Heart right ventricle (tissue), 16 donors: ENCODE measurements at regions not wholly inside any gene's neighbourhood (a gene's known extent, or its start where the extent isn't known, plus 50 kb on each side); places are given as distances from the start of the nearest gene placed in this dataset.
A peak's percentile ranks its signal among the peaks of the same experiment; 100 is the strongest.

ENCODE experiments used
- ATAC-seq, 8 donors: fragments of 200-7000 bp; cut with Tn5 transposase; one replicate each; pipeline ENCODE4 v1.9.1; 2020; ENCODE audit warnings: mild to moderate bottlenecking in 8 of 8, moderate library complexity in 8 of 8, moderate number of reproducible peaks in 1 of 8
- DNase-seq, 2 donors: peaks; one replicate each; pipeline ENCODE4 v3.0.0-alpha.2; 2020
- H3K27ac ChIP-seq, 10 donors: fragments of 200-600 bp; sonication (generic) in 2 of 10; one replicate each; pipeline versions ENCODE4 v1.5.0 to v1.8.0; 2020 to 2022; ENCODE audit warnings: mild to moderate bottlenecking in 3 of 10
- H3K27me3 ChIP-seq, 7 donors: fragments of 200-600 bp; one replicate each; pipeline ENCODE4 v1.8.0; 2021 to 2022; ENCODE audit warnings: mild to moderate bottlenecking in 2 of 7
- H3K36me3 ChIP-seq, 9 donors: fragments of 200-600 bp; sonication (generic) in 1 of 9; one replicate each; pipeline versions ENCODE4 v1.5.0 to v1.8.0; 2020 to 2022; ENCODE audit warnings: mild to moderate bottlenecking in 2 of 9
- H3K4me1 ChIP-seq, 9 donors: fragments of 200-600 bp; sonication (generic) in 1 of 9; one replicate each; pipeline versions ENCODE4 v1.5.0 to v1.8.0; 2020 to 2022; ENCODE audit warnings: mild to moderate bottlenecking in 4 of 9
- H3K4me3 ChIP-seq, 10 donors: fragments of 200-600 bp; sonication (generic) in 2 of 10; one replicate each; pipeline versions ENCODE4 v1.5.0 to v1.8.0; 2020 to 2022; ENCODE audit warnings: mild to moderate bottlenecking in 7 of 10, moderate library complexity in 2 of 10
- H3K9me3 ChIP-seq, 11 donors: fragments of 200-600 bp in 10 of 11; sonication (generic) in 2 of 11; one replicate each; pipeline versions ENCODE4 v1.5.0 to v1.8.0; 2013 to 2022; ENCODE audit warnings: mild to moderate bottlenecking in 2 of 11, control low read depth in 1 of 11, moderate library complexity in 1 of 11
- WGBS, 2 donors: extraction: QIAGEN DNeasy Blood & Tissue Kit; methylation state at CpG; one replicate each; pipeline ENCODE4 v1.1.7; 2013; ENCODE audit warnings: inconsistent platforms in 1 of 2; 5-methylcytosine and 5-hydroxymethylcytosine counted together
- intact Hi-C, 10 donors: fragments of 100-400 bp; cut with DNase I; formaldehyde crosslinking; loops; one replicate each; pipeline versions ENCODE4 v1.11.1 to v1.14.2; 2022
- TF ChIP-seq, protein P1 (sequence below), 9 donors: fragments of 200-600 bp; sonication (generic) in 2 of 9; IDR thresholded peaks; one replicate each; pipeline versions ENCODE4 v1.5.0 to v1.8.0; 2021 to 2022; ENCODE audit warnings: antibody characterized with exemption in 9 of 9, mild to moderate bottlenecking in 5 of 9, moderate library complexity in 1 of 9
- donor health status: Arrhythmogenic right ventricular cardiomyopathy.
- donor health status: ischemic (EF 13 %, LVEDD 7.1; RV severe dilation, severe dysfunction).
- donor health status: healthy with polysubstance abuse.
- donor health status: DM: no; HTN: yes; CAD: no.
- donor health status: DM: no; HTN: no; CAD: no.
- donor health status: ischemic (EF 25% LVEDD 6.9; RV normal size, moderate dysfunction).
- donor health status: ischemic (EF 25% LVEDD 5.7; RV mildly dilated, moderate dysfunction).
- donor health status: healthy.
- donor health status: DM: yes; HTN: yes; CAD: no.
- donor health status: Ischemic cardiomyopathy.
- donor health status: ischemic (EF 35%, LVEDD 5.7; RV mildly dilated, moderate dysfunction).
- donor health status: nonischemic (EF 11% LVEDD 7.7; RV severe dilation, severe dysfunction).
- donor health status: DM: yes; HTN: yes; CAD: no.
- donor health status: PGD.
- donor health status: ischemic (EF 29% LVEDD 5.4; RV normal size, mild dysfunction).
- donor health status: nonischemic (EF 23%, LVEDD 6.1; RV moderate dilation, normal function).

DNA sequence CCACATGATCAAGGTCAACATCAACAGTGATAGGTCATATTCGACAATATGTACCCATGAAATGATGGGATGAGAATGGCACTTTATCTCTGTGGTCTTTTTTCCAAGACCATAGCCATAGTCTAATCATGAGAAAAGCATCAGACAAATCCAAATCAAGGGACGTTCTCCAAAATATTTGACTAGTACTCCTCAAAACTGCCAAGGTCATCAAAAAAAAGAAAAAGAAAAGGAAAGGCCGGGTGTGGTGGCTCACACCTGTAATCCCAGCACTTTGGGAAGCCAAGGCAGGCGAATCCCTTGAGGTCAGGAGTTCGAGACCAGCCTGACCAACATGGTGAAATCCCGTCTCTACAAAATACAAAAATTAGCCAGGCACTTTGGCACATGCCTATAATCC lies 318.3 kb downstream of the TAFA4 start:
- intact Hi-C loops: no loop called here
- H3K4me1 ChIP-seq: no peaks in the 10 kb centered on the region
- no peak for DNase-seq
- H3K27me3 ChIP-seq: no peaks in the 10 kb centered on the region
- no peak overlapping the region for H3K4me3 ChIP-seq
- 81 to 85% methylated on average over 6 of the region's 6 CpGs for WGBS, 2 donors
- ATAC-seq: no peak
- TF ChIP-seq, protein P1, sequence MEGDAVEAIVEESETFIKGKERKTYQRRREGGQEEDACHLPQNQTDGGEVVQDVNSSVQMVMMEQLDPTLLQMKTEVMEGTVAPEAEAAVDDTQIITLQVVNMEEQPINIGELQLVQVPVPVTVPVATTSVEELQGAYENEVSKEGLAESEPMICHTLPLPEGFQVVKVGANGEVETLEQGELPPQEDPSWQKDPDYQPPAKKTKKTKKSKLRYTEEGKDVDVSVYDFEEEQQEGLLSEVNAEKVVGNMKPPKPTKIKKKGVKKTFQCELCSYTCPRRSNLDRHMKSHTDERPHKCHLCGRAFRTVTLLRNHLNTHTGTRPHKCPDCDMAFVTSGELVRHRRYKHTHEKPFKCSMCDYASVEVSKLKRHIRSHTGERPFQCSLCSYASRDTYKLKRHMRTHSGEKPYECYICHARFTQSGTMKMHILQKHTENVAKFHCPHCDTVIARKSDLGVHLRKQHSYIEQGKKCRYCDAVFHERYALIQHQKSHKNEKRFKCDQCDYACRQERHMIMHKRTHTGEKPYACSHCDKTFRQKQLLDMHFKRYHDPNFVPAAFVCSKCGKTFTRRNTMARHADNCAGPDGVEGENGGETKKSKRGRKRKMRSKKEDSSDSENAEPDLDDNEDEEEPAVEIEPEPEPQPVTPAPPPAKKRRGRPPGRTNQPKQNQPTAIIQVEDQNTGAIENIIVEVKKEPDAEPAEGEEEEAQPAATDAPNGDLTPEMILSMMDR (IDR thresholded peaks at IDR 0.05): no peak
- H3K36me3 ChIP-seq: no peaks in the 10 kb centered on the region
- H3K27ac ChIP-seq: no peak overlapping the region
- H3K9me3 ChIP-seq: peaks cover 0 to 13% (median 2%) of the 10 kb centered on the region in 11 donors

DNA sequence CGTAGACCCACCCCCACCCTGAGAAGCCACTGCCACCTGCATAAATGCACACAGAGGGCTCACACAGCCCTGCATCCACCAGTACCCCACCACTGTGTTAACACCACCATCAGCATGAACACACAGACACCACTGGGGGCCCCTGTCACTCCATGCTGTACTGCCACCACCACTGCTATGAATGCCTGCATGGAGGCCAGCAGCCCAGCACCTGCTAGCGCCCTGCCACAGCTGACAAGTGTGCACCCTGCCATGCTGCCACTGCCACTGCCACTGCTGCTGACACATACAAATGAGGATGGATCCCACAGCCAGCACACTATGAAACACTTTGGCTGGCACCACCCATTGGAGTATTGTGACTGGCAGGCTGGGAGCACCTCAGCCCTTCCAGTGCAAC lies 361.0 kb downstream of the TAFA4 start:
- Histone ChIP-seq H3K4me1 (no peaks in the 10 kb centered on the region), H3K27ac (no peak overlapping the region), H3K9me3 (peaks cover 0 to 5% (median 0%) of the 10 kb centered on the region in 11 donors), H3K27me3 (peaks cover 0 to 7% (median 0%) of the 10 kb centered on the region in 7 donors), H3K4me3 (no peak overlapping the region), H3K36me3 (no peaks in the 10 kb centered on the region)
- intact Hi-C loops: no loop called here
- 74 to 84% methylated on average over 2 of the region's 2 CpGs for WGBS, 2 donors
- TF ChIP-seq, protein P1 (IDR thresholded peaks at IDR 0.05): no peak
- peak in 1 of 2 donors; percentile 2 for DNase-seq
- ATAC-seq: no peak

DNA sequence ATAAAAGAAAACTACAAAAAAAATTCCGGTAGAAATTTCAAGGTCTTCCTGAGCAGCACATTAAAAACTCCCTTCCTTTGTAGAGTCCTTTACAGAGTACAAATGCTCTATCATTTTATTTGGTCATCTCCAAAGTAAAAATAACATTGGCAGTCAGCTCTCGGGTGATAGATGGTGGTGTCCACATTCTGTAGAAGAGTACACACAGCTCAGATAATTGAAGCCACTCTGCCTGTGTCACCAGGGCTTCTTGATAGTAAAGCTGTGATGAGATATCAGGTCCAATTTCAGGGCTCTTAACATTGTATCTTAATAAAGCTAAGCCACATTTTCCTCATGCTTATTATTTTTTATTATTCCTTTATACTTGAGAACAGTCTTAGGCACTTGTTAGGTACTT lies 371.6 kb downstream of the TAFA4 start:
- Histone ChIP-seq H3K4me1 (no peaks in the 10 kb centered on the region), H3K27me3 (peaks cover 0 to 4% (median 0%) of the 10 kb centered on the region in 7 donors), H3K27ac (no peak overlapping the region), H3K36me3 (no peaks in the 10 kb centered on the region), H3K9me3 (peaks cover 0 to 10% (median 0%) of the 10 kb centered on the region in 11 donors), H3K4me3 (no peak overlapping the region)
- WGBS, 2 donors: 44 to 50% methylated on average over 2 of the region's 2 CpGs
- no peak for DNase-seq
- TF ChIP-seq, protein P1 (IDR thresholded peaks at IDR 0.05): no peak
- intact Hi-C loops: no loop called here
- no peak for ATAC-seq

DNA sequence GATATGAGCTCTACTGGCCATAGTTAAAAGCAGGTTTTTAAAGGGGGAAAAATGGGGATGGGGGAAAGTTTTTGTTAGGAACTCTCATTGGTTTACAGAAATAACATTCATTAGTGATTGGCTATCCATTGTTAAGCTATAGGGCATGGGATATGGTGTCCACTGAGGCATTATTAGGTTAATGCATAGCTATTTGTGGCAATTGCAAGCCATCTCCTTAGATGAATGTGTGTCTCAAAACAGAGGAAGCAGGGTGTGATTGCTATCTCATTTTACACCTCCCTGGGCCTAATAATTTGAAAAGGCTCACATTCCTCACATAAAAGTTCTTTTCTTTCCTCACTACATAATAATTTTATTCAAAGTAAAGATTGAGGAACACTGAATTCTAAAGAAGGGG lies 396.6 kb downstream of the TAFA4 start:
- H3K27me3 ChIP-seq: peaks cover 0 to 8% (median 0%) of the 10 kb centered on the region in 7 donors
- TF ChIP-seq, protein P1 (IDR thresholded peaks at IDR 0.05): no peak
- intact Hi-C loops: no loop called here
- H3K9me3 ChIP-seq: no peaks in the 10 kb centered on the region
- no peak overlapping the region for H3K4me3 ChIP-seq
- no peaks in the 10 kb centered on the region for H3K36me3 ChIP-seq
- H3K27ac ChIP-seq: no peak overlapping the region
- DNase-seq (no peak), ATAC-seq (no peak)
- no peaks in the 10 kb centered on the region for H3K4me1 ChIP-seq

DNA sequence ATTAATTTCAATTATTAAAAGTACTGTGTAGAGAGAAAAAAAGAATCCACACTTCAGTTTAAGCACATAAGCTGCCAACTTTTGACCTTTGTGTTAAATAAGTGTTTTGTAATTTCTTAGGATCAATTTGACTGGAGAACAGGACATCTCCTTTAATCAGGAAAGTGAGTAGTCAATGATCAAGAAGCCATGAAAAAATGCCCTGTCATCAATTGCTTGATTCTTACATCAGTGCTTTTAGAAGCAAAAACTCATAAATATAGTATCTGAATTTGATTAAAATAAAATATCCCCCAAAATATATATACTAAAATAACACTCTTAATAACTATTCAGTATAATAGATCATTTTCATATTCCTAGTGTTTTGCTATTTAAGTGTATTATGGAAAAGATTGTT lies 409.0 kb downstream of the TAFA4 start:
- DNase-seq (no peak), ATAC-seq (no peak)
- Histone ChIP-seq H3K9me3 (no peaks in the 10 kb centered on the region), H3K4me1 (no peaks in the 10 kb centered on the region), H3K36me3 (no peaks in the 10 kb centered on the region), H3K4me3 (no peak overlapping the region), H3K27me3 (peaks cover 0 to 3% (median 0%) of the 10 kb centered on the region in 7 donors), H3K27ac (no peak overlapping the region)
- intact Hi-C loops: no loop called here
- TF ChIP-seq, protein P1 (IDR thresholded peaks at IDR 0.05): no peak
